Ishikawa (cell line): ENCODE measurements at regions not wholly inside any gene's neighbourhood (a gene's known extent, or its start where the extent isn't known, plus 50 kb on each side); places are given as distances from the start of the nearest gene placed in this dataset.

ENCODE experiments used
- EGR1 ChIP-seq: IDR thresholded peaks from 2 replicates; pipeline ENCODE4 v1.6.1; 2012
- EP300 ChIP-seq: IDR thresholded peaks from 2 replicates; pipeline ENCODE4 v1.6.1; 2012; ENCODE audit warnings: borderline replicate concordance
- RAD21 ChIP-seq: IDR thresholded peaks from 2 replicates; pipeline ENCODE4 v1.6.1; 2012; ENCODE audit warnings: low read depth
- TCF12 ChIP-seq: IDR thresholded peaks from 2 replicates; pipeline ENCODE4 v1.6.1; 2012; ENCODE audit warnings: low read depth

- TF ChIP-seq RAD21 (no peak), EP300 (no peak), TCF12 (no peak), EGR1 (no peak)
Observed at GRCh38 chr11:37484298-37484697, 886.3 kb upstream of the RAG2 start.
